ENCODE measurements at regions not wholly inside any gene's neighbourhood (a gene's known extent, or its start where the extent isn't known, plus 50 kb on each side); places are given as distances from the start of the nearest gene placed in this dataset.

DNA sequence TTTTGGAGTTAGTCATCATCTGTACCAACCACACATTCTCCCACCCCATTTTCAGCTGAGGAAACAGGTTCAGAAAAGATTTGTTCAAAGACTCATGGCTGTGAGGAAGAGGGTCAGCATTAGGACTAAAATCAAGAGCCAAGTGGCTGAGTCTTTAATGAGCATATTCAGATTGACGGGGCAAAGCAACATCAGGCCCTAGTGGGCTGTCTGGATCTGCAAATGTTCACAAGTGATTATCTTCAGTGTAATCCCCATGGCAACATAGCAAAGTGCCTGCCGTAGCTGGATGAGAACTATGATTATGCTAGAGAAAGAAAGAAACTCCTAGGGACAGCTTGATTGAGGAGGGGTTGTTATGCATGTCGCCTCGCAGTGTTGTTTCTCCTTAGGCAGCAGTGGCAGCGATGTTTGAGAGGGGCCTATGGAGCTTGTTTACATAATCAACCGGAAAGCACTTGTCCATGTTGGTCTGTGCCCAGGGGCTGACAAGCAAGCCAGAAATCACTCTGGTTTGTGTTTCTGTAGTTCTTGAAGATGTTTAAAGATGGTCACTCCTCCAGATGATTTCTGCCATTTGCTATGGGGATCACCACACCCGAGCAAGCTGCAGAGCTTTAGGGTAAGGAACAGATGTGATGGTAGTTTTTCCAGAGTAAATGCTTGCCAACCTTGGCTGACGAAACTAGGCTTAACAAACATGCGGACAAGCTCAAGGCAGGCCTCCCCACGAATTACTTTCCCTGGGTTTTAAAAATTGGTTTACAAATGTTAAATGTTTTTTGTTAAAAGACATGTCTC, 124.3 kb upstream of the MLIP start:
- Histone ChIP-seq H3K4me3 (no peak overlapping the region), H3K27me3 (no peaks in the 10 kb centered on the region), H3K4me1 (no peaks in the 10 kb centered on the region), H3K27ac (no peak overlapping the region), H3K9me3 (no peaks in the 10 kb centered on the region), H3K36me3 (no peaks in the 10 kb centered on the region)
- no peak for DNase-seq (ENCODE audit: low spot score in 2 of 2)
- intact Hi-C loops (cut with DNase I; ENCODE audit: low total_unique reads): no loop called here
- TF ChIP-seq CTCF (IDR thresholded peaks at IDR 0.05) (no peak), POLR2A (IDR thresholded peaks at IDR 0.05) (no peak), POLR2AphosphoS5 (IDR thresholded peaks at IDR 0.05) (no peak)

GRCh38 chr6:53987522-53987888, 123.7 kb upstream of the MLIP start:
- TF ChIP-seq CTCF (IDR thresholded peaks at IDR 0.05) (no peak), POLR2A (IDR thresholded peaks at IDR 0.05) (no peak)
- H3K27ac ChIP-seq: no peak overlapping the region
- no peak for DNase-seq (ENCODE audit: low spot score in 2 of 2)
- H3K4me3 ChIP-seq: no peak overlapping the region
- no peaks in the 10 kb centered on the region for H3K36me3 ChIP-seq
- H3K4me1 ChIP-seq: no peaks in the 10 kb centered on the region
- no peaks in the 10 kb centered on the region for H3K27me3 ChIP-seq
- no peaks in the 10 kb centered on the region for H3K9me3 ChIP-seq
- intact Hi-C loops (cut with DNase I; ENCODE audit: low total_unique reads): no loop called here

GRCh38 chr6:53989504-53989903, 121.7 kb upstream of the MLIP start:
- TF ChIP-seq POLR2AphosphoS5 (IDR thresholded peaks at IDR 0.05) (no peak), CTCF (IDR thresholded peaks at IDR 0.05) (no peak), POLR2A (IDR thresholded peaks at IDR 0.05) (no peak)
- Histone ChIP-seq H3K36me3 (no peaks in the 10 kb centered on the region), H3K27ac (no peak overlapping the region), H3K4me3 (no peak overlapping the region), H3K9me3 (no peaks in the 10 kb centered on the region), H3K27me3 (no peaks in the 10 kb centered on the region), H3K4me1 (no peaks in the 10 kb centered on the region)
- intact Hi-C loops (cut with DNase I; ENCODE audit: low total_unique reads): no loop called here
- DNase-seq (ENCODE audit: low spot score in 2 of 2): no peak

DNA sequence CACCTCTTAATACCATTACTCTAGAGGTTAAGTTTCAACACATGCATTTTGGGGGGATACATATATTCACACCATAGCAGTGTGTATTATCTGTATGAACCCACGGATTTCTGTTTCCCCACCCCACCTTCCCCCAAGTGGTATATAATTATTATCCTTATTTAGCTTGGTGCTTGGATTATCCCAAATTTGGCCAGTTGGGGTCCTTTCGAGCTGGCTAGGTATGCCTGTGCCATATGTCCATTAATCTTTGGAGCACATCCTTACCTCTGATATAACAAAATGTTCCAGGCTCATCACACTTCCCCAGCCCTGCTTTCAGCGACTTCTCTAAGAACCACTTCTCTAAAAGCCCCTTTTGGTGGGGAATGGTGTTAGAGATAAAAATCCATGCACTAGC, 118.7 kb upstream of the MLIP start:
- intact Hi-C loops (cut with DNase I; ENCODE audit: low total_unique reads): no loop called here
- Histone ChIP-seq H3K27ac (no peak overlapping the region), H3K9me3 (no peaks in the 10 kb centered on the region), H3K4me1 (no peaks in the 10 kb centered on the region), H3K4me3 (no peak overlapping the region), H3K27me3 (no peaks in the 10 kb centered on the region), H3K36me3 (no peaks in the 10 kb centered on the region)
- DNase-seq (ENCODE audit: low spot score in 2 of 2): no peak
- TF ChIP-seq POLR2AphosphoS5 (IDR thresholded peaks at IDR 0.05) (no peak), POLR2A (IDR thresholded peaks at IDR 0.05) (no peak), CTCF (IDR thresholded peaks at IDR 0.05) (no peak)

GRCh38 chr6:53994201-53994600, 117.0 kb upstream of the MLIP start:
- intact Hi-C loops (cut with DNase I; ENCODE audit: low total_unique reads): no loop called here
- H3K9me3 ChIP-seq: no peaks in the 10 kb centered on the region
- TF ChIP-seq POLR2AphosphoS5 (IDR thresholded peaks at IDR 0.05): no peak
- TF ChIP-seq POLR2A (IDR thresholded peaks at IDR 0.05): no peak
- no peak for TF ChIP-seq CTCF (IDR thresholded peaks at IDR 0.05)
- H3K36me3 ChIP-seq: no peaks in the 10 kb centered on the region
- no peak overlapping the region for H3K27ac ChIP-seq
- no peaks in the 10 kb centered on the region for H3K27me3 ChIP-seq
- no peak for DNase-seq (ENCODE audit: low spot score in 2 of 2)
- H3K4me3 ChIP-seq: no peak overlapping the region
- no peaks in the 10 kb centered on the region for H3K4me1 ChIP-seq
